ENCODE measurements at regions not wholly inside any gene's neighbourhood (a gene's known extent, or its start where the extent isn't known, plus 50 kb on each side); places are given as distances from the start of the nearest gene placed in this dataset.

- H3K4me3 Mint-ChIP-seq: no peak overlapping the region
- no peaks in the 10 kb centered on the region for H3K36me3 Mint-ChIP-seq (ENCODE audit: low read depth)
- ChIA-PET POLR2A (no interaction called here), CTCF (no interaction called here)
- Histone ChIP-seq H3K4me3 (ENCODE audit: low read length) (no peak overlapping the region), H3K4me1 (ENCODE audit: insufficient read depth, low read length) (no peaks in the 10 kb centered on the region), H3K36me3 (ENCODE audit: insufficient read depth, low read length) (no peaks in the 10 kb centered on the region), H3K27ac (ENCODE audit: low read depth in 1 of 2, low read length in 2 of 2) (no peak overlapping the region), H3K9me3 (ENCODE audit: control insufficient read depth in 1 of 2, insufficient read depth in 1 of 2, low read length in 2 of 2) (peaks cover 0 to 4% of the 10 kb centered on the region in 2 experiments), H3K27me3 (ENCODE audit: control insufficient read depth in 1 of 2, insufficient read depth in 2 of 2, low read length in 2 of 2) (no peaks in the 10 kb centered on the region)
- no peak for TF ChIP-seq CTCF (IDR thresholded peaks at IDR 0.05)
- intact Hi-C loops (cut with DNase I, micrococcal nuclease): no loop called here
- H3K9me3 Mint-ChIP-seq: no peaks in the 10 kb centered on the region
- ATAC-seq (ENCODE audit: poor library complexity): no peak
- no peaks in the 10 kb centered on the region for H3K27me3 Mint-ChIP-seq
- no peaks in the 10 kb centered on the region for H3K4me1 Mint-ChIP-seq (ENCODE audit: low read depth)
- no peak for DNase-seq
- H3K27ac Mint-ChIP-seq: no peak overlapping the region
Observed at GRCh38 chr13:107765724-107766401, 449.5 kb downstream of the LIG4 start.

GRCh38 chr13:107764046-107764445, 451.3 kb downstream of the LIG4 start:
- Histone ChIP-seq H3K27ac (ENCODE audit: low read depth in 1 of 2, low read length in 2 of 2) (no peak overlapping the region), H3K36me3 (ENCODE audit: insufficient read depth, low read length) (no peaks in the 10 kb centered on the region), H3K27me3 (ENCODE audit: control insufficient read depth in 1 of 2, insufficient read depth in 2 of 2, low read length in 2 of 2) (no peaks in the 10 kb centered on the region), H3K9me3 (ENCODE audit: control insufficient read depth in 1 of 2, insufficient read depth in 1 of 2, low read length in 2 of 2) (peaks cover 0 to 5% of the 10 kb centered on the region in 2 experiments), H3K4me1 (ENCODE audit: insufficient read depth, low read length) (no peaks in the 10 kb centered on the region), H3K4me3 (ENCODE audit: low read length) (no peak overlapping the region)
- POLR2A ChIA-PET: no interaction called here
- Mint-ChIP-seq H3K27ac (no peak overlapping the region), H3K9me3 (no peaks in the 10 kb centered on the region), H3K4me3 (no peak overlapping the region), H3K4me1 (ENCODE audit: low read depth) (no peaks in the 10 kb centered on the region), H3K27me3 (no peaks in the 10 kb centered on the region), H3K36me3 (ENCODE audit: low read depth) (no peaks in the 10 kb centered on the region)
- no peak for TF ChIP-seq CTCF (IDR thresholded peaks at IDR 0.05)
- ATAC-seq (ENCODE audit: poor library complexity): no peak
- intact Hi-C loops (cut with DNase I, micrococcal nuclease): no loop called here
- DNase-seq: no peak
- CTCF ChIA-PET: no interaction called here

GRCh38 chr13:107753748-107754147, 461.6 kb downstream of the LIG4 start:
- H3K27me3 Mint-ChIP-seq: no peaks in the 10 kb centered on the region
- Histone ChIP-seq H3K9me3 (ENCODE audit: control insufficient read depth in 1 of 2, insufficient read depth in 1 of 2, low read length in 2 of 2) (no peaks in the 10 kb centered on the region), H3K36me3 (ENCODE audit: insufficient read depth, low read length) (no peaks in the 10 kb centered on the region), H3K4me1 (ENCODE audit: insufficient read depth, low read length) (no peaks in the 10 kb centered on the region), H3K4me3 (ENCODE audit: low read length) (no peak overlapping the region), H3K27me3 (ENCODE audit: control insufficient read depth in 1 of 2, insufficient read depth in 2 of 2, low read length in 2 of 2) (no peaks in the 10 kb centered on the region), H3K27ac (ENCODE audit: low read depth in 1 of 2, low read length in 2 of 2) (no peak overlapping the region)
- no peak overlapping the region for H3K27ac Mint-ChIP-seq
- POLR2A ChIA-PET: no interaction called here
- intact Hi-C loops (cut with DNase I, micrococcal nuclease): no loop called here
- TF ChIP-seq CTCF (IDR thresholded peaks at IDR 0.05): no peak
- DNase-seq (no peak), ATAC-seq (ENCODE audit: poor library complexity) (no peak)
- H3K36me3 Mint-ChIP-seq (ENCODE audit: low read depth): no peaks in the 10 kb centered on the region
- peaks cover 2% of the 10 kb centered on the region for H3K9me3 Mint-ChIP-seq
- CTCF ChIA-PET: no interaction called here
- no peaks in the 10 kb centered on the region for H3K4me1 Mint-ChIP-seq (ENCODE audit: low read depth)
- no peak overlapping the region for H3K4me3 Mint-ChIP-seq

Measured in CD4-positive, alpha-beta T cell (primary cell).